ENCODE measurements at regions not wholly inside any gene's neighbourhood (a gene's known extent, or its start where the extent isn't known, plus 50 kb on each side); places are given as distances from the start of the nearest gene placed in this dataset.

- H3K36me3 ChIP-seq (replicated peaks; ENCODE audit: low read depth, low read length) = no peaks in the 10 kb centered on the region
- no peaks in the 10 kb centered on the region for H3K27me3 ChIP-seq (ENCODE audit: low read depth, low read length)
- no peaks in the 10 kb centered on the region for H3K79me2 ChIP-seq (ENCODE audit: low read length)
- H4K20me1 ChIP-seq (ENCODE audit: insufficient read depth, low read length) = no peaks in the 10 kb centered on the region
- H3K4me2 ChIP-seq (ENCODE audit: low read length) = no peak overlapping the region
- H3K9ac ChIP-seq (ENCODE audit: low read length) = no peak overlapping the region
- H3K27ac ChIP-seq (ENCODE audit: low read length) = no peak overlapping the region
- no peaks in the 10 kb centered on the region for H3K4me1 ChIP-seq (ENCODE audit: low read length)
- H3K4me3 ChIP-seq (ENCODE audit: low read length) = no peak overlapping the region
- TF ChIP-seq EZH2phosphoT487 (IDR thresholded peaks at IDR 0.05; ENCODE audit: low read depth) (no peak), CTCF (IDR thresholded peaks at IDR 0.05; ENCODE audit: low read depth, low read length) (no peak)
- H2AFZ ChIP-seq (ENCODE audit: low read depth, low read length) = no peak overlapping the region
- H3K9me3 ChIP-seq (ENCODE audit: insufficient read depth, low read length) = no peaks in the 10 kb centered on the region
Observed at GRCh38 chr9:27660148-27660547, 86.9 kb upstream of the C9orf72 start.

GRCh38 chr9:27663526-27663925 lies 90.2 kb upstream of the C9orf72 start:
- Histone ChIP-seq H3K9me3 (ENCODE audit: insufficient read depth, low read length) (no peaks in the 10 kb centered on the region), H2AFZ (ENCODE audit: low read depth, low read length) (no peak overlapping the region), H3K36me3 (replicated peaks; ENCODE audit: low read depth, low read length) (no peaks in the 10 kb centered on the region), H3K4me1 (ENCODE audit: low read length) (no peaks in the 10 kb centered on the region), H3K4me2 (ENCODE audit: low read length) (no peak overlapping the region), H4K20me1 (ENCODE audit: insufficient read depth, low read length) (no peaks in the 10 kb centered on the region), H3K27me3 (ENCODE audit: low read depth, low read length) (no peaks in the 10 kb centered on the region), H3K9ac (ENCODE audit: low read length) (no peak overlapping the region), H3K4me3 (ENCODE audit: low read length) (no peak overlapping the region), H3K79me2 (ENCODE audit: low read length) (no peaks in the 10 kb centered on the region), H3K27ac (ENCODE audit: low read length) (no peak overlapping the region)
- no peak for TF ChIP-seq CTCF (IDR thresholded peaks at IDR 0.05; ENCODE audit: low read depth, low read length)

DNA sequence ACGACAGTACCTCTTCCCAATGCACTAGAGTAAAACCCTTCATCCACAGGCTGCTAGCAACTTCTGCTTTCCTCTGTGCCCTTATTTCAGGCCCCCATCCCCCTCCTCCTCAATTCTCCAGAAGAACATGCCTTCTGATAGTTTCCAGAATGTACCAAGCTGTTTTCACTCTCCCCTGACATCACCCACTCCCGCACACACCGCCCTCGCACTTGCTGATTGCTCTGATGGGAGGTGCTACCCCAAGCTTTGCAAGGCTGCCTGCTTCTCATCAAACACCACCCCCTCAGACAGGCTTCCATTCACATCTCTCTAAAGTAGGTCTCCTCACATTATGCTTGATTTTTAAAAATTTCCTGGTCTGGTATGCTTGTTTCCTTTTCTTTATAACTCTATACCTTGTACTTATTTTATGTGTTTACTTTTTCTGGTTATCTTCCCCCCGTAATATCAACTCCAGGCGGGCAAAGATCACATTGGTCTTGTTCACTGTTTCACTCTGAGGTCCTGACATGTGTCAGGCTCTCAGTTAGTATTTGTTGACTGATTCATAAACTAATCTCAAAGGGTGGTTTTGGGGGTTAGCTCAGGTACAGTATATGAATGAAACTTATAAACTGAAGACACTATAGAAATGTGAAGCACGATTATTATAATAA lies 91.0 kb upstream of the C9orf72 start:
- no peak overlapping the region for H2AFZ ChIP-seq (ENCODE audit: low read depth, low read length)
- no peak for TF ChIP-seq CTCF (IDR thresholded peaks at IDR 0.05; ENCODE audit: low read depth, low read length)
- TF ChIP-seq EZH2phosphoT487 (IDR thresholded peaks at IDR 0.05; ENCODE audit: low read depth) = no peak

GRCh38 chr9:27665136-27665535 lies 91.9 kb upstream of the C9orf72 start:
- no peak for TF ChIP-seq EZH2phosphoT487 (IDR thresholded peaks at IDR 0.05; ENCODE audit: low read depth)
- TF ChIP-seq CTCF (IDR thresholded peaks at IDR 0.05; ENCODE audit: low read depth, low read length) = no peak
- Histone ChIP-seq H3K27ac (ENCODE audit: low read length) (no peak overlapping the region), H3K27me3 (ENCODE audit: low read depth, low read length) (no peaks in the 10 kb centered on the region), H3K9me3 (ENCODE audit: insufficient read depth, low read length) (no peaks in the 10 kb centered on the region), H3K36me3 (replicated peaks; ENCODE audit: low read depth, low read length) (no peaks in the 10 kb centered on the region), H3K4me1 (ENCODE audit: low read length) (no peaks in the 10 kb centered on the region), H3K79me2 (ENCODE audit: low read length) (no peaks in the 10 kb centered on the region), H2AFZ (ENCODE audit: low read depth, low read length) (no peak overlapping the region), H4K20me1 (ENCODE audit: insufficient read depth, low read length) (no peaks in the 10 kb centered on the region), H3K4me2 (ENCODE audit: low read length) (no peak overlapping the region), H3K4me3 (ENCODE audit: low read length) (no peak overlapping the region), H3K9ac (ENCODE audit: low read length) (no peak overlapping the region)

More for the DNA sequence above, 91.0 kb upstream of the C9orf72 start:
- H3K27ac ChIP-seq (ENCODE audit: low read length) = no peak overlapping the region
- H3K9me3 ChIP-seq (ENCODE audit: insufficient read depth, low read length) = no peaks in the 10 kb centered on the region
- H3K4me2 ChIP-seq (ENCODE audit: low read length) = no peak overlapping the region
- no peaks in the 10 kb centered on the region for H3K79me2 ChIP-seq (ENCODE audit: low read length)
- no peaks in the 10 kb centered on the region for H3K36me3 ChIP-seq (replicated peaks; ENCODE audit: low read depth, low read length)
- H3K27me3 ChIP-seq (ENCODE audit: low read depth, low read length) = no peaks in the 10 kb centered on the region
- H3K9ac ChIP-seq (ENCODE audit: low read length) = no peak overlapping the region
- no peaks in the 10 kb centered on the region for H4K20me1 ChIP-seq (ENCODE audit: insufficient read depth, low read length)
- H3K4me3 ChIP-seq (ENCODE audit: low read length) = no peak overlapping the region
- no peaks in the 10 kb centered on the region for H3K4me1 ChIP-seq (ENCODE audit: low read length)
